Right lobe of liver (tissue), 6 donors: ENCODE measurements at regions not wholly inside any gene's neighbourhood (a gene's known extent, or its start where the extent isn't known, plus 50 kb on each side); places are given as distances from the start of the nearest gene placed in this dataset.

Source experiments
- ATAC-seq, 4 donors: fragments of 200-7000 bp; cut with Tn5 transposase; one replicate each; pipeline ENCODE4 v1.9.1; 2020; ENCODE audit warnings: mild to moderate bottlenecking in 4 of 4, moderate library complexity in 4 of 4
- DNase-seq, 3 donors: peaks; one replicate each; pipeline ENCODE4 v3.0.0-alpha.2; 2020
- H3K27ac ChIP-seq, 3 donors: fragments of 200-600 bp; one replicate each; pipeline ENCODE4 v1.8.0; 2022
- H3K27me3 ChIP-seq, 2 donors: fragments of 200-600 bp; one replicate each; pipeline ENCODE4 v1.8.0; 2022
- H3K36me3 ChIP-seq, 4 donors: fragments of 200-600 bp; sonication (generic) in 1 of 4; one replicate each; pipeline versions ENCODE4 v1.5.1 to v1.8.0; 2017 to 2022; ENCODE audit warnings: control low read depth in 1 of 4
- H3K4me1 ChIP-seq, 4 donors: fragments of 200-600 bp; sonication (generic) in 1 of 4; one replicate each; pipeline versions ENCODE4 v1.5.1 to v1.8.0; 2017 to 2022; ENCODE audit warnings: control low read depth in 1 of 4
- H3K4me3 ChIP-seq, 3 donors: fragments of 200-600 bp; one replicate each; pipeline ENCODE4 v1.8.0; 2022
- H3K9me3 ChIP-seq, 4 donors: fragments of 200-600 bp; sonication (generic) in 1 of 4; one replicate each; pipeline versions ENCODE4 v1.5.1 to v1.8.0; 2017 to 2022; ENCODE audit warnings: control low read depth in 1 of 4
- POLR2A ChIP-seq: fragments of 450-650 bp; IDR thresholded peaks from one replicate; pipeline ENCODE4 v1.6.1; 2017; ENCODE audit warnings: antibody characterized with exemption, mild to moderate bottlenecking
- WGBS: methylation state at CpG from one replicate; pipeline ENCODE4 v1.1.6; 2018; ENCODE audit warnings: low coverage, low lambda C conversion rate; ENCODE audit not compliant: insufficient coverage; ENCODE audit errors: missing lambda C conversion rate; 5-methylcytosine and 5-hydroxymethylcytosine counted together
- intact Hi-C, 2 donors: fragments of 100-400 bp; cut with DNase I; formaldehyde crosslinking; loops; one replicate each; pipeline versions ENCODE4 v1.11.2 to v1.14.1; 2022
- TF ChIP-seq, protein P1 (sequence below), 4 donors: fragments of 200-600 bp in 3 of 4; fragments of 450-650 bp in 1 of 4; IDR thresholded peaks; one replicate each; pipeline versions ENCODE4 v1.5.1 to v1.8.0; 2016 to 2022; ENCODE audit warnings: antibody characterized with exemption in 4 of 4, mild to moderate bottlenecking in 2 of 4
- donor health status: DM: no; HTN: yes; CAD: no.
- donor health status: DM: no; HTN: no; CAD: no.
- donor health status: DM: no; HTN: no; CAD: no.
- donor health status: DM: no; HTN: yes; CAD: no.
- donor health status: DM: no; HTN: yes; CAD: no.

DNA sequence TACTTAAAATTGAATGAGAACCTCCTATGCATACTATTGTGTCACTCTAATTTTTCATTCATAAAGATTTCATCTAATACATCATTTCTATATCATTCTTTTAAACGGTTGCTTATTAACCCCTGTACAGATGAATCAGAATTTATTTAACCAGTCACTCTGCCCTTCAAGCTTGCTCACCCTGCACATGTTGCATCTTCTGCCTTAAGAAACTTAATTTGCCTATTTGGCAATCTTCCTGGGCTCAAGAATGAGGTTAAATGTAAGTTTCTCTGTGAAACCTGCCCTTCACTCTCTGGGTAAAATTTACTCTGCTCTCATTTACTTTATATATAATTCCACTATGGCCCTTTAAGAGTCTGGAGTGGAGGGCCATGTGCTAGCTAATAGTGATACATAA lies 434.7 kb upstream of the ZNF608 start:
- intact Hi-C loops, result no loop called here
- no peak overlapping the region for H3K27ac ChIP-seq
- no peaks in the 10 kb centered on the region for H3K27me3 ChIP-seq
- no peak for ATAC-seq
- H3K4me3 ChIP-seq, result no peak overlapping the region
- no peaks in the 10 kb centered on the region for H3K4me1 ChIP-seq
- H3K36me3 ChIP-seq, result no peaks in the 10 kb centered on the region
- 45% methylated on average over 1 of the region's 1 CpG for WGBS
- no peak for DNase-seq
- no peak for TF ChIP-seq POLR2A
- TF ChIP-seq, protein P1, sequence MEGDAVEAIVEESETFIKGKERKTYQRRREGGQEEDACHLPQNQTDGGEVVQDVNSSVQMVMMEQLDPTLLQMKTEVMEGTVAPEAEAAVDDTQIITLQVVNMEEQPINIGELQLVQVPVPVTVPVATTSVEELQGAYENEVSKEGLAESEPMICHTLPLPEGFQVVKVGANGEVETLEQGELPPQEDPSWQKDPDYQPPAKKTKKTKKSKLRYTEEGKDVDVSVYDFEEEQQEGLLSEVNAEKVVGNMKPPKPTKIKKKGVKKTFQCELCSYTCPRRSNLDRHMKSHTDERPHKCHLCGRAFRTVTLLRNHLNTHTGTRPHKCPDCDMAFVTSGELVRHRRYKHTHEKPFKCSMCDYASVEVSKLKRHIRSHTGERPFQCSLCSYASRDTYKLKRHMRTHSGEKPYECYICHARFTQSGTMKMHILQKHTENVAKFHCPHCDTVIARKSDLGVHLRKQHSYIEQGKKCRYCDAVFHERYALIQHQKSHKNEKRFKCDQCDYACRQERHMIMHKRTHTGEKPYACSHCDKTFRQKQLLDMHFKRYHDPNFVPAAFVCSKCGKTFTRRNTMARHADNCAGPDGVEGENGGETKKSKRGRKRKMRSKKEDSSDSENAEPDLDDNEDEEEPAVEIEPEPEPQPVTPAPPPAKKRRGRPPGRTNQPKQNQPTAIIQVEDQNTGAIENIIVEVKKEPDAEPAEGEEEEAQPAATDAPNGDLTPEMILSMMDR (IDR thresholded peaks at IDR 0.05), result no peak
- H3K9me3 ChIP-seq, result no peaks in the 10 kb centered on the region

GRCh38 chr5:125181955-125182354 lies 435.5 kb upstream of the ZNF608 start:
- Histone ChIP-seq H3K9me3 (no peaks in the 10 kb centered on the region), H3K27ac (no peak overlapping the region), H3K4me1 (no peaks in the 10 kb centered on the region), H3K36me3 (no peaks in the 10 kb centered on the region), H3K27me3 (no peaks in the 10 kb centered on the region), H3K4me3 (no peak overlapping the region)
- DNase-seq (no peak), ATAC-seq (no peak)
- intact Hi-C loops, result no loop called here
- TF ChIP-seq, protein P1 (IDR thresholded peaks at IDR 0.05), result no peak
- TF ChIP-seq POLR2A, result no peak
- 67% methylated on average over 1 of the region's 1 CpG for WGBS

DNA sequence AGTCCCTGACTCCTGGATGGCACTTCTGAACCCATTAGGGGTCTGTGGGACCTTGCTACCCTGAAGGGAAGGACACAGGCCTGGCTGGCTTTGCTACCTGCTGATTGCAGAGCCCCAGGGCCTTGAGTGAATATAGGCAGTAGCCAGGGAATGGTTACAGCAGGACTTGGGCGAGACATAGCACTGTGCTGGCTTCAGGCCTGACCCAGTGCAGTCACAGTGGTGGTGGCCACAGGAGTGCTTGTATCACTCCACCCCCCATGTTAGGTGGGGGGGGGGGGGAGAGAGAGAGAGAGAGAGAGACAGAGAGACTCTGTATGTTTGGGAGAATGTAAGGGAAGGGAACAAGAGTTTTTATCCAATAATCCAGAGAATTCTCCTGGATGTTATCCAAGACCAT lies 439.3 kb upstream of the ZNF608 start:
- intact Hi-C loops, result no loop called here
- no peaks in the 10 kb centered on the region for H3K36me3 ChIP-seq
- no peak for ATAC-seq
- TF ChIP-seq, protein P1 (IDR thresholded peaks at IDR 0.05), result no peak
- no peak overlapping the region for H3K27ac ChIP-seq
- H3K9me3 ChIP-seq, result no peaks in the 10 kb centered on the region
- H3K4me3 ChIP-seq, result no peak overlapping the region
- no peaks in the 10 kb centered on the region for H3K4me1 ChIP-seq
- no peaks in the 10 kb centered on the region for H3K27me3 ChIP-seq
- no peak for DNase-seq
- WGBS, result no CpG with 5 or more reads among the region's 1 CpG

DNA sequence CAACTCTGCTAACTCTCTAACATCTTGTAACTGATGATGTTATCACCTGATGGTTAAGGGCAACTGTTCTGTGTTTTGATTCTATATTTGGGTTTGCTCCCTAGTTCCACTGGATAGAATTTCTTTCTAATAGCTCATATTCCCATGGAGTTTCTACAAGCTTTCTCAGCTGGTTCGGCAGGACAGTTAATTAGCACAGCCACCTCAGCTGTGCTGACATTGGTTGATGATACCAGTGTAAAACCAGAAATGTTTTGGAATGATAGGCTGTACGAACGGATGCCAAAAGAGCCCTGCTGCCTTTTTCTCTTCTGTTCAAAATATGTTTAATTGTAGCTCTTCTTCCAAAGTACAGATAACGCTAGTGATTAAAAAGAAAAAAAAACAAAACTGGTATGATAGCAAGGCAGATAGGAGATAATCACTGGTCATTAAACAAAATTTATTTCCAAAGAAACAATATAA lies 440.5 kb upstream of the ZNF608 start:
- Histone ChIP-seq H3K27me3 (no peaks in the 10 kb centered on the region), H3K9me3 (no peaks in the 10 kb centered on the region), H3K4me1 (no peaks in the 10 kb centered on the region), H3K36me3 (no peaks in the 10 kb centered on the region), H3K27ac (no peak overlapping the region), H3K4me3 (no peak overlapping the region)
- intact Hi-C loops, result no loop called here
- WGBS, result 72% methylated on average over 4 of the region's 4 CpGs
- TF ChIP-seq POLR2A, result no peak
- TF ChIP-seq, protein P1 (IDR thresholded peaks at IDR 0.05), result no peak
- no peak for ATAC-seq
- DNase-seq, result no peak

DNA sequence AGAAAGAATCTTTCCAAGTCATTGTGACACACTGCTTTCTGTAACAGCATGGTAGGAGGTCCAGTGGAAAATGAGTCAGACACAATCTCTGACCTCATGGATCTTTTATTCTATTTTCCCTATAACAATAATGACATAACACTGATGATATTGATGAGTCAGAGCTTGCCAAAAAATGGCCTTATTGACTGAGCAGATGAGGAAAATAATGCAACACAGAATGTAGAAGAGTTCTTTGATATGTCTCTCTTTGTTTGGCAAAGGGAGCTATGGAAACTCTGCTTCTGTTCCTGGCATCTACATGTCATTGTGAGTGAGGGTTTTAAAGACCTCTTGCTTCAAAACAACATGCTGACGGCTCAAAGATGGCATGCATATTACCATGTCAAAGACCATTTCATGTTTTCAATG lies 443.1 kb upstream of the ZNF608 start:
- no peak for TF ChIP-seq POLR2A
- TF ChIP-seq, protein P1 (IDR thresholded peaks at IDR 0.05), result no peak
- no peak overlapping the region for H3K27ac ChIP-seq
- H3K36me3 ChIP-seq, result no peaks in the 10 kb centered on the region
- no peak for ATAC-seq
- H3K9me3 ChIP-seq, result no peaks in the 10 kb centered on the region
- WGBS, result 67% methylated on average over 1 of the region's 1 CpG
- no peaks in the 10 kb centered on the region for H3K27me3 ChIP-seq
- intact Hi-C loops, result no loop called here
- H3K4me1 ChIP-seq, result no peaks in the 10 kb centered on the region
- DNase-seq, result no peak
- no peak overlapping the region for H3K4me3 ChIP-seq
